ENCODE measurements at regions not wholly inside any gene's neighbourhood (a gene's known extent, or its start where the extent isn't known, plus 50 kb on each side); places are given as distances from the start of the nearest gene placed in this dataset.

- in situ Hi-C loops (cut with MboI; ENCODE audit: low pct_unique_long_range_greater_than_20kb in 2 of 9, low sequenced_read_pairs in 9 of 9, unreplicated experiment in 9 of 9), result loop anchor here in 1 of 9 experiments (25.0 kb wide), 1 partner anchor 263 kb away; no protein-coding TSS in a partner anchor
- whole genome bisulfite sequencing, 10 experiments, result 7 to 55% (median 41%) methylated on average over 2 of the region's 2 CpGs
- H3K27ac ChIP-seq, result no peak overlapping the region
- H3K4me3 ChIP-seq, result no peak overlapping the region
- no peaks in the 10 kb centered on the region for H3K4me1 ChIP-seq (replicated peaks in 1 of 2)
- no peak for ATAC-seq (replicated peaks in 6 of 8)
Measured at GRCh38 chr1:51025374-51025773, 55.3 kb downstream of the CDKN2C start.

DNA sequence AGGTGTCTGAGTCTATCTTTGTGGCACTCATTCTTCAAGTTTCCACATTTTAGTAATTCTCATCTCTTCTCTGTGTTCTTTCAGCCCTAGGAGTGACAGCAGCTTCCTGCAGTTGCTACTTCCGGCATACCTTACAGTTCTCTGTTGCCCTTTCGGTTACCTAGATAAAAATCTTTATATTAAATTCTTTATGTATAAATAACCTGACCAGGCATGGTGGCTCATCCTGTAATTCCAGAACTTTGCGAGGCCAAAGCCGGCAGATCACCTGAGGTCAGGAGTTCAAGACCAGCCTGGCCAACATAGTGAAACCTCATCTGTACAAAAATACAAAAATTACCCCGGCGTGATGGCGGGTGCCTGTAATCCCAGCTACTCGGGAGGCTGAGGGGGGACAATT, 62.9 kb downstream of the CDKN2C start:
- Histone ChIP-seq H3K27ac (no peak overlapping the region), H3K4me1 (replicated peaks in 1 of 2) (no peaks in the 10 kb centered on the region), H3K4me3 (no peak overlapping the region)
- in situ Hi-C loops (cut with MboI; ENCODE audit: low pct_unique_long_range_greater_than_20kb in 2 of 9, low sequenced_read_pairs in 9 of 9, unreplicated experiment in 9 of 9), result loop anchor here in 1 of 9 experiments (25.0 kb wide), 1 partner anchor 271 kb away; no protein-coding TSS in a partner anchor
- ATAC-seq (replicated peaks in 6 of 8), result no peak
- 81 to 100% (median 88%) methylated on average over 2 to 8 of the region's 8 CpGs; no CpG with 5 or more reads in 1 of the 10 experiments for WGBS, 10 experiments

GRCh38 chr1:51044199-51044598, 57.8 kb upstream of the C1orf185 start:
- in situ Hi-C loops (cut with MboI; ENCODE audit: low pct_unique_long_range_greater_than_20kb in 2 of 9, low sequenced_read_pairs in 9 of 9, unreplicated experiment in 9 of 9), result loop anchor here in 1 of 9 experiments (25.0 kb wide), 1 partner anchor 282 kb away; no protein-coding TSS in a partner anchor
- ATAC-seq (replicated peaks in 6 of 8), result peak in 1 of 8 experiments; percentile 32
- Histone ChIP-seq H3K4me3 (no peak overlapping the region), H3K4me1 (replicated peaks in 1 of 2) (no peaks in the 10 kb centered on the region), H3K27ac (no peak overlapping the region)
- 17 to 83% (median 63%) methylated on average over 1 to 3 of the region's 3 CpGs for WGBS, 10 experiments

- Histone ChIP-seq H3K27ac (no peak overlapping the region), H3K4me3 (no peak overlapping the region), H3K4me1 (replicated peaks in 1 of 2) (no peaks in the 10 kb centered on the region)
- 0 to 86% (median 66%) methylated on average over 2 to 4 of the region's 4 CpGs for WGBS, 10 experiments
- no peak for ATAC-seq (replicated peaks in 6 of 8)
- in situ Hi-C loops (cut with MboI; ENCODE audit: low pct_unique_long_range_greater_than_20kb in 2 of 9, low sequenced_read_pairs in 9 of 9, unreplicated experiment in 9 of 9), result loop anchor here in 1 of 9 experiments (25.0 kb wide), 1 partner anchor 283 kb away; no protein-coding TSS in a partner anchor
Measured at GRCh38 chr1:51044834-51045233, 57.2 kb upstream of the C1orf185 start.

GRCh38 chr1:51048021-51048420, 54.0 kb upstream of the C1orf185 start:
- no peaks in the 10 kb centered on the region for H3K4me1 ChIP-seq (replicated peaks in 1 of 2)
- 57 to 100% (median 100%) methylated on average over 1 of the region's 1 CpG; no CpG with 5 or more reads in 2 of the 10 experiments for WGBS, 10 experiments
- no peak overlapping the region for H3K4me3 ChIP-seq
- ATAC-seq (replicated peaks in 6 of 8), result no peak
- H3K27ac ChIP-seq, result no peak overlapping the region
- in situ Hi-C loops (cut with MboI; ENCODE audit: low pct_unique_long_range_greater_than_20kb in 2 of 9, low sequenced_read_pairs in 9 of 9, unreplicated experiment in 9 of 9), result loop anchor here in 1 of 9 experiments (25.0 kb wide), 1 partner anchor 286 kb away; no protein-coding TSS in a partner anchor

DNA sequence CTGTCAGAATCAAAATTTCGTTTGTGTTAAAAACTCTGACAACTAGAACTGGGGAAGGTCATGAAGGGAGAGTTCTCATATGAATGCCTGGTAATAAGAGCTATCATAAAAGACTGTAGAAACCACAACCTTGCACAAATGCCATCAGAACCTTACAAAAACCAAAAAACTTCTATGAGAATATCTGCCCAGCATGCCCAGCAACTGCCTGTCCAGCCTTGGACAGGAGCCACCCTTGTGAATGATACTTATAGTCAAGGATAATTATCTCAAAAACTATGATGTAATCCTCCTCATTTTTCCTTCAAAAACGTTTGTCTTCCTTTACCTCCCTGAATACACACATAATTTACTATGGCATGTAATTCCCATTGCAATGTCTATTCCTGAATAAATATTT, 53.4 kb upstream of the C1orf185 start:
- H3K4me3 ChIP-seq, result no peak overlapping the region
- in situ Hi-C loops (cut with MboI; ENCODE audit: low pct_unique_long_range_greater_than_20kb in 2 of 9, low sequenced_read_pairs in 9 of 9, unreplicated experiment in 9 of 9), result loop anchor here in 1 of 9 experiments (25.0 kb wide), 1 partner anchor 286 kb away; no protein-coding TSS in a partner anchor
- no peak overlapping the region for H3K27ac ChIP-seq
- H3K4me1 ChIP-seq (replicated peaks in 1 of 2), result no peaks in the 10 kb centered on the region
- ATAC-seq (replicated peaks in 6 of 8), result no peak
- WGBS, 10 experiments, result 0 to 43% (median 13%) methylated on average over 1 to 2 of the region's 2 CpGs

Measured in motor neuron (in vitro differentiated cells).